ENCODE measurements at regions not wholly inside any gene's neighbourhood (a gene's known extent, or its start where the extent isn't known, plus 50 kb on each side); places are given as distances from the start of the nearest gene placed in this dataset.

DNA sequence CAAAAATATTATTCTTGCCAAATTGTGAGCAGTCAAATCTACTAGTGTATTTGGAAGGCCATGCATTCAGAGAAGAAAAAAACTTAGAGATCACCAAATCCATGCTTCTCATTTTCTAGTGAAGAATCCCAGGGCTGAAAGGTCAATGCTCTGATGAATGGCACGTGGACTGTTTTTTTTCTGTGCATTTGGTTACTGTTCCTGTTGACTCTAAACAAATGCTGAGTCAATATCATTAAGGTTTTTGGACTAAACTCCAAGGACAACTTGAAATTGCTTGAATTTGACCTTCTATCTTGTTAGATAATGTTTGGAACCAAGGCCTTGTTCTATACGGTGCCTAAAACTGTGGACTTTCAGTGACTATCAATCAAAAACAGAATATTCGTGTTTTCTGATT, 142.2 kb downstream of the OSTF1 start:
- TF ChIP-seq, protein P1, sequence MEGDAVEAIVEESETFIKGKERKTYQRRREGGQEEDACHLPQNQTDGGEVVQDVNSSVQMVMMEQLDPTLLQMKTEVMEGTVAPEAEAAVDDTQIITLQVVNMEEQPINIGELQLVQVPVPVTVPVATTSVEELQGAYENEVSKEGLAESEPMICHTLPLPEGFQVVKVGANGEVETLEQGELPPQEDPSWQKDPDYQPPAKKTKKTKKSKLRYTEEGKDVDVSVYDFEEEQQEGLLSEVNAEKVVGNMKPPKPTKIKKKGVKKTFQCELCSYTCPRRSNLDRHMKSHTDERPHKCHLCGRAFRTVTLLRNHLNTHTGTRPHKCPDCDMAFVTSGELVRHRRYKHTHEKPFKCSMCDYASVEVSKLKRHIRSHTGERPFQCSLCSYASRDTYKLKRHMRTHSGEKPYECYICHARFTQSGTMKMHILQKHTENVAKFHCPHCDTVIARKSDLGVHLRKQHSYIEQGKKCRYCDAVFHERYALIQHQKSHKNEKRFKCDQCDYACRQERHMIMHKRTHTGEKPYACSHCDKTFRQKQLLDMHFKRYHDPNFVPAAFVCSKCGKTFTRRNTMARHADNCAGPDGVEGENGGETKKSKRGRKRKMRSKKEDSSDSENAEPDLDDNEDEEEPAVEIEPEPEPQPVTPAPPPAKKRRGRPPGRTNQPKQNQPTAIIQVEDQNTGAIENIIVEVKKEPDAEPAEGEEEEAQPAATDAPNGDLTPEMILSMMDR (IDR thresholded peaks at IDR 0.05; ENCODE audit: poor library complexity, severe bottlenecking) = no peak
- TF ChIP-seq RAD21 (conservative IDR thresholded peaks at IDR 0.05) = no peak
- no peak for TF ChIP-seq POLR2AphosphoS5 (IDR thresholded peaks at IDR 0.05)
- TF ChIP-seq MXI1 (conservative IDR thresholded peaks at IDR 0.05; ENCODE audit: poor library complexity, severe bottlenecking) = no peak
